Hepatic stellate cell (primary cell): ENCODE measurements at regions not wholly inside any gene's neighbourhood (a gene's known extent, or its start where the extent isn't known, plus 50 kb on each side); places are given as distances from the start of the nearest gene placed in this dataset.
"Not testable (repeated sequence)": the region's sequence is repeated elsewhere in the genome, so short reads cannot be mapped to it uniquely, and the experiment has no call there.

Experiments used
- DNase-seq: peaks from one replicate; pipeline ENCODE4 v3.0.0; 2011; ENCODE audit warnings: low spot score

DNA sequence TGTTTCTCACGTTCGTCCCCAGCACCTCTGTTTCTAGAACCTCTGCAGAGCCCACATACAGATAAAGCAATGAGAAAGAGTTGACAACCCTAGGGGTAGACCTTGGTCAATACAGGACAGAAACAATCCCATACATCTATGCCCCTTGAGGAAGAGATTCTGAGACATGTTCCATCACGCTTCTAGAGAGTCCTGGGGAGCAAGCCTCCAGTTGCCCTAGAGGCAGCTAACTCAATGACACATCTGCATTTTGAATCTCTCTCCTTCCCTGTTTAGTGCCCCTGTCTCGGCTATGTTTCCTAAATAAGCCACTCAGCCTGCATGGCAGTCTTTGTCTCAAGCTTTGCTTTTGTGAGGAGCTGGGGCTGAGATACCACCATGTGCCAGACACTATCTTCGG, 435.3 kb downstream of the CD83 start:
- DNase-seq, result no peak

- DNase-seq, result no peak
These were observed 435.9 kb downstream of the CD83 start for GRCh38 chr6:14553515-14553914.

- no peak for DNase-seq
These were observed 438.2 kb downstream of the CD83 start for GRCh38 chr6:14555804-14556203.

- no peak for DNase-seq
These were observed 442.4 kb downstream of the CD83 start for GRCh38 chr6:14559746-14560536.

DNA sequence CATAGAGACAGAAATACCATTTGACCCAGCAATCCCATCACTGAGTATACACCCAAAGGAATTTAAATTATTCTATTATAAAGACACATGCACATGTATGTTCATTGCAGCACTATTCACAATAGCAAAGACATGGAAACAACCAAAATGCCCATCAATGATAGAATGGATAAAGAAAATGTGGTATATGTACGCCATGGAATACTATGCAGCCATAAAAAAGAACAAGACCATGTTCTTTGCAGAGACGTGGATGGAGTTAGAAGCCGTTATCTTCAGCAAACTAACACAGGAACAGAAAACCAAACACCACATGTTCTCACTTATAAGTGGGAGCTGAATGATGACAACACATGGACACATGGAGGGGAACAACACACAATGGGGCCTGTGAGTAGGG, 444.0 kb downstream of the CD83 start:
- not testable (repeated sequence) for DNase-seq

DNA sequence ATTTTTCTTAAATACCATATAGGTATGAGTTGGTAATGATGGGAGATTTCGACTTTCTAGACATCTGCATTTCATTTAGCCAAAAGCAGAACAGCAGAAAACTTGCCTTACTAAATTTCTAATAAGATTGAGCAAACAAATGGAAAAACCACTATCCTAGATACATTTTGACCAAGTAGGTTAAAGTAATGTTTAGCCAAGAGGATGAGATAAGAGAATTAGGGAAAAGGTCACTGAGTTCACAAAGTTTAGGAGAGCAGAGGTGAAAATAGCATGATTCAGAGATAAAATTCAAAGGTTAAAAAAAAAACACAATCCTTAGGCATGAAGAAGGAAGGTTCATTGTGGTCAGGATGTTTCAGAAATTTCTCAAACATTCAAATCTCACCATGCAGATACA, 450.3 kb downstream of the CD83 start:
- DNase-seq, result no peak

- DNase-seq, result no peak
These were observed 451.8 kb downstream of the CD83 start for GRCh38 chr6:14569394-14569793.

DNA sequence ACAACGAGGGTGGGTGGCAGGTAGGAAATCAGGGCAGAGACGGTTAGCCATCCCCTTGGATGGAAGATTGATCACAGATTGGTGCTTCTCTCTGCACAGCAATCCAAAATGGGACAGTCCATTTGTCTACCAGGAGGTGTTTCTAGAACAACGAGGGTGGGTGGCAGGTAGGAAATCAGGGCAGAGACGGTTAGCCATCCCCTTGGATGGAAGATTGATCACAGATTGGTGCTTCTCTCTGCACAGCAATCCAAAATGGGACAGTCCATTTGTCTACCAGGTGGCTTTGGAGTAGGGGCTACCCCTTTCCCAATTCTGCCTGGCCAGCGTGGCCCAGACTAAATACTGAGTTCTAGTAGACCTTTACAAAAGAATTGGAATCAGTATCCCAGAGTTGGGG, 452.3 kb downstream of the CD83 start:
- not testable (repeated sequence) for DNase-seq

DNA sequence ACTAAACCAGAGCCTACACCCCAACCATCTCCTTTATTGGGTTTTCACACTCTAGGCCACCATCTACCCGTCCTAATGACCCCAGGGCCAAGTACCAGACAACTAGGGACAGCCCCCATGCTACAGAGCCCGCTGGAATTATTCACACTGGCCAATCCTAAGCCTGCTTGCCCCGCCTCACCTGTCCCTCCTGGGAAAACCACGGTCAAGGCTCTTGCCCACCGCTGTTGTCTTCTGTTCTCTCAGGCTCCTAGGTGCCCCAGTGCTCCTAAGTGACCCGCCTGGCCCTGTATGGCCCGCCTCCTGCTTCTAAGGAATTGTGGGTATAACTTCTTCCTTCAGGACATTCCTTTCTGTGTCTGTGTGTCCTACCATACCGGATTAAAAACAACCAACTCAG, 453.4 kb downstream of the CD83 start:
- no peak for DNase-seq

- no peak for DNase-seq
These were observed 454.2 kb downstream of the CD83 start for GRCh38 chr6:14571746-14572145.

DNA sequence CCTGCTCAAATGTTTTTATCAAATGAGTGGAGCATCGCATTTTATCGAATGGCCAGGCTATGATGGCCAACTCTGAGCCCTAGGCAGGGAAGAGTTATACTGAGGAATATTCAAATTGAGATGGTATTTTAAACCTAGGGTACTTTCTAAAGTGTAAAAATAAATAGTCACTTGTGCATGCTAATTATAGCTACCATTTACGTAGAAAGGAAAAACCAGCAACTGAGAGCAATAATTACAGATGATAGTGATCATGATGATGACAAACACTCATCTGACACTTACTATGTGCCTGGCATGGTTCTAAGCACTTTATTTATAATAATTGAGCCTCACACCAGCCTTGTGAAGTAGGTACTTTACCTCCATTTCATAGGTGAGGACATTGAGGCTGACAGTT, 455.7 kb downstream of the CD83 start:
- no peak for DNase-seq

DNA sequence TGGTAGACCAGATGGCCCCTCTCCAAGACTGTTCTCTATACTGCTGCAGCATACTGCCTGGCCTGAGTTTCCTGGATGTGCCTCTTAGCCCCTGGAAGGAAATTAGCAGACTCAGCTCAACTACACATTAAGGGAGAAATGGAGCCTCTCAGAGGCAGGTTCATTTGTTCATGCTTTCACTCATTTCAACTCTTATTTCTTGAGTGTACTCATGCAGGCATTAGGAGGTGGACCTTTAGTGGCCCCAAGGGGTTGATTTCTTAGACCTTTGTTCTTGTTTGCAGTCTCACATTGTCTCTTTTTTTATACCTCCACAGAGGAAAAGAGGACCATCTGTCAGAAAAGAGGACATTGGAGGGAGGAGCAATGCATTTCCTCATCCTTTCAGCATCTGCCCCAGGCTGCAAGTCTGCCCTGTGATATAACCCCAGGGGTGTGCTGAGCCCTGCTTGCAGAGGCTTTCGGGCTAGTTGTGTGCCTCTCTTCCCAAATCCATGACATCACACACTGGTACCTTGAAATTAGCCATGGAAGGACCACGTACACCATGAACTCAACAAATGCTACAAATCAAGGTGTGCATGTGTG, 456.2 kb downstream of the CD83 start:
- DNase-seq, result no peak

DNA sequence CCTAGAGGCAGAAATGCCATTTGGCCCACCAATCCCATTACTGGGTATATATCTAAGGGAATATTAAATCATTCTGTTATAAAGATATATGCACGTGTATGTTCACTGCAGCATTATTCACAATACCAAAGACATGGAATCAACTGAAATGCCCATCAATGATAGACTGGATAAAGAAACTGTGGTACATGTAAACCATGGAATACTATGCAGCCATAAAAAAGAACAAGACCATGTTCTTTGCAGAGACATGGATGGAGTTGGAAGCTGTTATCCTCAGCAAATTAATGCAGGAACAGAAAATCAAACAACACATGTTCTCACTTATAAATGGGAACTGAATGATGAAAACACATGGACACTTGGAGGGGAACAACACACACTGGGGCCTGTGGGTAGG, 458.4 kb downstream of the CD83 start:
- DNase-seq, result no peak

GRCh38 chr6:14578994-14579393, 461.4 kb downstream of the CD83 start:
- DNase-seq, result no peak

- DNase-seq, result no peak
These were observed 465.2 kb downstream of the CD83 start for GRCh38 chr6:14582749-14583148.

DNA sequence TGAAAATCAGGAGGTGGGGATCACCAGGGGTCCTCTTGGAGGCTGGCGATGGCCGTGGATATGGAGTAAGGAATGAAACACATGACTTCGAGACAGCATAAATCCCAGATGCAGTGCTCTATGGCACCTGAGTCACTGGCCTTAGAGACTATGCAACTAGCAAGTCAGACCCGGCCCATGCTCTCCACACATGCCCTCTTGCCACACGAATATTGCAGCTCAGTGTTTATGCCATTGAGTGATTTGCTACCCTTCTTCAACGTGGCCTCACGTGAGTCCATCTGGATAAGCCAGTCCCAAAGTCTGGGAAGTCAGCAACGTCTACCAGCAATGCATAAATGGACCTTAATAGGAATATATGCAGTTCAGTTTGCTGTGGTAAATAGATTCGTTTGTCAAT, 466.3 kb downstream of the CD83 start:
- no peak for DNase-seq

GRCh38 chr6:14584450-14584849, 466.9 kb downstream of the CD83 start:
- DNase-seq, result no peak

DNA sequence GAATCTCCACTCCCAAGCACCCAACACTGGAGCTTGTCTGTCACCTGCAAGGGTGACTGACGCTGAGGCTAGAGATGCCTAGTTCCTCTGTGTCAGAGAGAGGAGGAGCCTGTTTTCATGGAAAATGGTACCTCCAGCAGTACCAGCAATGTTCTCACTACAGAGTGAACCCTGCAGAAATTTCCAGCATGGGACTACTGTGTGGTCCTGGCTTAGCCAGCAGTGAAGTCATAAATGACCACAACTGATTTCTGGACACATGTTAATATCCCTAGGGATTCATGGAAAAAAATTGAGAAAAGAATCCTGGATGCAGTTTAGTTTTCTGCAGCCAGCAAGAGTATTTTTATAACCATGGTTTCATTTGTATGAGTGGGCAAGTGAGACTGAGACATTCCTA, 468.1 kb downstream of the CD83 start:
- no peak for DNase-seq

DNA sequence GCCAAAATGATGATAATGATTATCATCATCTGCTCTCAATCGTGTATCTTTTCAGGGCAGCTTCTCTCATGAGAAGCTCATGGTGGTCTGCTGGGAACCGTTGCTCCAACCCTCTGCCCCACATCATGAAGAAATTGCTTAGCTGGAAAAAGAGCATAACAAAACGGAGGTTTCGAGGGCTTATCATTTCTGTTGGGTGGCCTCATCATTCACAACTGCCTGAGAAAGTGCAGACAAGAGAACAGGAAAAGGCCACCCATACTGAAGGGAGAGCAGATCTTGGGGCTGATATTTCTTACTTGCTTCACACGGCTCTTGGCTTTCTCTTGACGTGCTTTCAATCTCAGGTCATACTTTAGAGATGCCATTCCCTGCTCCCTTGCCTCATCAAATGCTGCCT, 471.6 kb downstream of the CD83 start:
- DNase-seq, result no peak

DNA sequence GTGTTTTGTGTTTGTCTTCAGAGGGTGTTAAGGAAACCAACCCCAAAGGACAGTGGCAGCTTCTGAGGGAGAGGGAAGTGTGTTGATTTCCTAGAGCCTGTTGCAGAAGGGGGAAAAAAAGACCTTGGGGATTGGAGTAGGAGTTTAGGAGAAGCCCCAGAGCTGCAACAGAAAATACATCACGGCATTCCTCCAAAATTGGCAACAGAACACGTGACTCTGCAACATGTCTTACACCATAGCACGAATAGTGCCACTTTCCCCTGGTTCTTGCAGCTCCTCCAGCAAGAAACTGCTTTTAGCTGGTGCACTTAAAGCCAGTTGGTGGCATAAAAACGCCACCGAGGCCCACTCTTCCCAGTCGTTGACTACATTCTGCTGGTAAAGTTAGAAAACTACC, 473.0 kb downstream of the CD83 start:
- no peak for DNase-seq

DNA sequence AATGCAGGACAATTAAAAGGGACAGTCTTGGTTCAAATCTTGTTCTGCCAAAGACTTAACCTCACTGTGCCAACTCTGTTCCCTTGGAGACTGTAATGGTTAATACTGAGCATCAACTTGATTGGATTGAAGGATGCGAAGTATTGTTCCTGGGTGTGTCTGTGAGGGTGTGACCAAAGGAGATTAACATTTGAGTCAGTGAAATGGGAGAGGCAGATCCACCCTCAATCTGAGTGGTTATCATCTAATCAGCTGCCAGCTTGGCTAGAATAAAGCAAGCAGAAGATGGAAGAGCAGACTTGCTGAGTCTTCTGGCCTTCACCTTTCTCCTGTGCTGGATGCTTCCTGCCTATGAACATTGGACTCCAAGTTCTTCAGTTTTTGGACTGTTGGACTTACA, 474.4 kb downstream of the CD83 start:
- DNase-seq, result no peak

DNA sequence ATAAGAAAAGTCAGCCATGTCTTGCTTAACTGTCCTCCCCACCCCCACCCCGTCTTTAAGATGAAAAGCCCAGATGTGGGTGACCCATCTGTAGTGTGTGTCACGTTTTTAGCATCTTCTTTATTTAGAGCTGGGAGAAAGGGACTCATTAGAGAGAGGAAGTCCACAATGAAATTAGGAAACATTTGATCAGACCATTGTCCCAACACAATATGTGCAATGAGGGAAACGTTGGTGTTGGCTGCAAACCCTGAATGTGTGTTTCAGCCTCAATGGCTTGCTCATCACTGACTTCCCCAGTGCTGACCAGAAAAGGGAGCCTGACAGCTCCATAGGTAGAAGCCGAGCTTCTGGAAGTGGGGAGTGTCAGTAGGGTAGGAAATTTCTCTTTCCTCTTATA, 475.7 kb downstream of the CD83 start:
- no peak for DNase-seq

DNA sequence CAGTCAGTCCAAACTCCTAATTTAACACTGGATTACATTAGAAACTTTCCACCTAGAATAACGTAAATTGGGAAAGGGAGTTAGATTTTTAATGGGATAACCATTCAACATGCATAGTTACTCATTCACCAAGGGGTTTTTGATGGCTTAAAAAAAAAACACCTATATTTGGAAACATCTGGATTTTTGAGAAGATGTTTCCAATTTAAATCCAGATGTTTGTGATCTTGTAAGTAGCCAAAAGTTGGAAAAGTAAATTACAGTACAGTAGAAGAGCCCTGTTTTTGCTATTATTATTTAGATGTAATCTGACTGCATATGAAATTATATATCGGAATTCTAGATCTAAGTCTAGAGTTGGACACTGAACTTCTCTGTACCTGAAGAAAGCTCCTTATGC, 478.2 kb downstream of the CD83 start:
- no peak for DNase-seq

DNA sequence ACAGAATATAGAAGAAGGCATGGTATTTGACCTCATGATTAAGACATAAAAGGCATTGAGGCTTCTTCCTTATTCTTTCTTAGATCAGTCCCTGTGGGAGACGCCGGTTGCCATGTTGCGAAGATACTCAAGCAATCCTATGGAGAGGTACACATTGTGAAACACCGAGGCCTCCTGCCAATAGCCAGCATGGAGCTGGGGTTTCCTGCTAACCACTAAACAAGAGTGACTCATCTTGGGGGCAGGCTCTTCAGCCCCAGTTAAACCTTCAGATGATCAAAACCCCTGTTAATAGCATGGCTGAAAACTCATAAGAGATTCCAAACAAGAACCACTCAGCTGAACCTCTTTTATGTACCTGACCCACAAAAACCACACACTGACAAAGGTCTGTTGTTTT, 478.8 kb downstream of the CD83 start:
- DNase-seq, result no peak
